ENCODE measurements at regions not wholly inside any gene's neighbourhood (a gene's known extent, or its start where the extent isn't known, plus 50 kb on each side); places are given as distances from the start of the nearest gene placed in this dataset.
A peak's percentile ranks its signal among the peaks of the same experiment; 100 is the strongest.

GRCh38 chr4:163077680-163078079, 89.0 kb downstream of the NAF1 start:
- no peak overlapping the region for H3K27ac Mint-ChIP-seq (ENCODE audit: unreplicated experiment)
- H3K9me3 Mint-ChIP-seq: peaks cover 2% of the 10 kb centered on the region
- H3K36me3 Mint-ChIP-seq (ENCODE audit: low read depth): no peaks in the 10 kb centered on the region
- H3K4me3 Mint-ChIP-seq: no peak overlapping the region
- H3K4me1 Mint-ChIP-seq: peaks cover 7% of the 10 kb centered on the region
- TF ChIP-seq, protein P1, sequence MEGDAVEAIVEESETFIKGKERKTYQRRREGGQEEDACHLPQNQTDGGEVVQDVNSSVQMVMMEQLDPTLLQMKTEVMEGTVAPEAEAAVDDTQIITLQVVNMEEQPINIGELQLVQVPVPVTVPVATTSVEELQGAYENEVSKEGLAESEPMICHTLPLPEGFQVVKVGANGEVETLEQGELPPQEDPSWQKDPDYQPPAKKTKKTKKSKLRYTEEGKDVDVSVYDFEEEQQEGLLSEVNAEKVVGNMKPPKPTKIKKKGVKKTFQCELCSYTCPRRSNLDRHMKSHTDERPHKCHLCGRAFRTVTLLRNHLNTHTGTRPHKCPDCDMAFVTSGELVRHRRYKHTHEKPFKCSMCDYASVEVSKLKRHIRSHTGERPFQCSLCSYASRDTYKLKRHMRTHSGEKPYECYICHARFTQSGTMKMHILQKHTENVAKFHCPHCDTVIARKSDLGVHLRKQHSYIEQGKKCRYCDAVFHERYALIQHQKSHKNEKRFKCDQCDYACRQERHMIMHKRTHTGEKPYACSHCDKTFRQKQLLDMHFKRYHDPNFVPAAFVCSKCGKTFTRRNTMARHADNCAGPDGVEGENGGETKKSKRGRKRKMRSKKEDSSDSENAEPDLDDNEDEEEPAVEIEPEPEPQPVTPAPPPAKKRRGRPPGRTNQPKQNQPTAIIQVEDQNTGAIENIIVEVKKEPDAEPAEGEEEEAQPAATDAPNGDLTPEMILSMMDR (conservative IDR thresholded peaks at IDR 0.05): no peak
- no peak for DNase-seq (ENCODE audit: low read depth, low spot score)
- no peaks in the 10 kb centered on the region for H3K27me3 Mint-ChIP-seq (ENCODE audit: low read depth)

DNA sequence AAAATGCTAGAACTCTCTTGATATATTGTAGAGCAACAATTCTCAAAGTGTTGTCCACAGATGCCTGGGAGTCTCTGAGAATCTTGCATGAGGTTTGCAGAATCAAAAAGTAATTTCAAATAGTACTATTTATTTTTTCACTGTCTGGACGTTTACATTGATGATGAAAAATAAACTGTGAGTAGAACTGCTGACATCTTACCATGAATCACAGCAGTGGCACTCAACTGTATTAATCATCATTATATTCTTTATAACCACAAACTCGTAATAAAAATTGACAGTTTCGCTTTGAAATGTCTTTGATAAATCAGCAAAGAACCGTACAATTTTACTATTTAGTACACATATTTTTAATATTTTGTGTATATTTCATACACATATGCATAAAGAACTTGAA, 94.5 kb downstream of the NAF1 start:
- Mint-ChIP-seq H3K9me3 (peaks cover 2% of the 10 kb centered on the region), H3K27ac (ENCODE audit: unreplicated experiment) (no peak overlapping the region), H3K4me3 (no peak overlapping the region), H3K4me1 (peaks cover 7% of the 10 kb centered on the region), H3K36me3 (ENCODE audit: low read depth) (no peaks in the 10 kb centered on the region), H3K27me3 (ENCODE audit: low read depth) (no peaks in the 10 kb centered on the region)
- DNase-seq (ENCODE audit: low read depth, low spot score): no peak
- TF ChIP-seq, protein P1 (conservative IDR thresholded peaks at IDR 0.05): no peak

- Mint-ChIP-seq H3K9me3 (peaks cover 2% of the 10 kb centered on the region), H3K27me3 (ENCODE audit: low read depth) (no peaks in the 10 kb centered on the region), H3K36me3 (ENCODE audit: low read depth) (no peaks in the 10 kb centered on the region), H3K4me1 (peaks cover 7% of the 10 kb centered on the region), H3K4me3 (no peak overlapping the region), H3K27ac (ENCODE audit: unreplicated experiment) (no peak overlapping the region)
- TF ChIP-seq, protein P1 (conservative IDR thresholded peaks at IDR 0.05): no peak
- no peak for DNase-seq (ENCODE audit: low read depth, low spot score)
Measured at GRCh38 chr4:163071308-163071707, 95.4 kb downstream of the NAF1 start.

- TF ChIP-seq, protein P1 (conservative IDR thresholded peaks at IDR 0.05): no peak
- Mint-ChIP-seq H3K27me3 (ENCODE audit: low read depth) (no peaks in the 10 kb centered on the region), H3K4me1 (peaks cover 7% of the 10 kb centered on the region), H3K9me3 (no peaks in the 10 kb centered on the region), H3K27ac (ENCODE audit: unreplicated experiment) (no peak overlapping the region), H3K4me3 (no peak overlapping the region), H3K36me3 (ENCODE audit: low read depth) (no peaks in the 10 kb centered on the region)
- DNase-seq (ENCODE audit: low read depth, low spot score): no peak
Measured at GRCh38 chr4:163070023-163070422, 96.7 kb downstream of the NAF1 start.

GRCh38 chr4:163063891-163064290, 102.8 kb downstream of the NAF1 start:
- Mint-ChIP-seq H3K4me3 (no peak overlapping the region), H3K9me3 (no peaks in the 10 kb centered on the region), H3K4me1 (no peaks in the 10 kb centered on the region), H3K27ac (ENCODE audit: unreplicated experiment) (no peak overlapping the region), H3K27me3 (ENCODE audit: low read depth) (no peaks in the 10 kb centered on the region), H3K36me3 (ENCODE audit: low read depth) (no peaks in the 10 kb centered on the region)
- no peak for DNase-seq (ENCODE audit: low read depth, low spot score)
- TF ChIP-seq, protein P1 (conservative IDR thresholded peaks at IDR 0.05): no peak

GRCh38 chr4:163048447-163048846, 118.2 kb downstream of the NAF1 start:
- Mint-ChIP-seq H3K9me3 (no peaks in the 10 kb centered on the region), H3K27me3 (ENCODE audit: low read depth) (peaks cover 3% of the 10 kb centered on the region), H3K36me3 (ENCODE audit: low read depth) (no peaks in the 10 kb centered on the region), H3K4me1 (no peaks in the 10 kb centered on the region), H3K27ac (ENCODE audit: unreplicated experiment) (no peak overlapping the region), H3K4me3 (no peak overlapping the region)
- DNase-seq (ENCODE audit: low read depth, low spot score): no peak
- TF ChIP-seq, protein P1 (conservative IDR thresholded peaks at IDR 0.05): peak; percentile 60
